ENCODE measurements at regions not wholly inside any gene's neighbourhood (a gene's known extent, or its start where the extent isn't known, plus 50 kb on each side); places are given as distances from the start of the nearest gene placed in this dataset.

DNA sequence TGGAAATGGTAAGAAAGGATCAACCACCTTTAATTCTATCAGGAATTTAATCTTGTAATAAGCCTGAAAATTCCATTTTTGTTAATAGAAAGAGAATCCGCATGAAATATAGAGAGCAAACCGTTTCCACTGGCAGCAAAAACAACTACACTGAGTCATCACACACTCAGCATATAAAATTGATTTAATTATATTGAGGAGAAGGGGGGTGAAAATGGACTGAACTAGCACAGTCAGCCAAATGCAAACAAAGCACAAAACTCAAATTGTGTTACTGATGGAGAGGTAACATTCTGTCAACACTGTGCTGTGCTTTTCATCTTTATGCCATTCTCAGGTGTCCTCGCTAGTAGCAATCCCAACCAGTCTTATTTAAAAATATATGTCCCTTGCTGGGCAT lies 1583.9 kb downstream of the MRPL39 start:
- TF ChIP-seq, protein P1, sequence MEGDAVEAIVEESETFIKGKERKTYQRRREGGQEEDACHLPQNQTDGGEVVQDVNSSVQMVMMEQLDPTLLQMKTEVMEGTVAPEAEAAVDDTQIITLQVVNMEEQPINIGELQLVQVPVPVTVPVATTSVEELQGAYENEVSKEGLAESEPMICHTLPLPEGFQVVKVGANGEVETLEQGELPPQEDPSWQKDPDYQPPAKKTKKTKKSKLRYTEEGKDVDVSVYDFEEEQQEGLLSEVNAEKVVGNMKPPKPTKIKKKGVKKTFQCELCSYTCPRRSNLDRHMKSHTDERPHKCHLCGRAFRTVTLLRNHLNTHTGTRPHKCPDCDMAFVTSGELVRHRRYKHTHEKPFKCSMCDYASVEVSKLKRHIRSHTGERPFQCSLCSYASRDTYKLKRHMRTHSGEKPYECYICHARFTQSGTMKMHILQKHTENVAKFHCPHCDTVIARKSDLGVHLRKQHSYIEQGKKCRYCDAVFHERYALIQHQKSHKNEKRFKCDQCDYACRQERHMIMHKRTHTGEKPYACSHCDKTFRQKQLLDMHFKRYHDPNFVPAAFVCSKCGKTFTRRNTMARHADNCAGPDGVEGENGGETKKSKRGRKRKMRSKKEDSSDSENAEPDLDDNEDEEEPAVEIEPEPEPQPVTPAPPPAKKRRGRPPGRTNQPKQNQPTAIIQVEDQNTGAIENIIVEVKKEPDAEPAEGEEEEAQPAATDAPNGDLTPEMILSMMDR (IDR thresholded peaks at IDR 0.05) = no peak
- no peak for TF ChIP-seq POLR2A (IDR thresholded peaks at IDR 0.05; ENCODE audit: low read length)
- TF ChIP-seq, protein P2, sequence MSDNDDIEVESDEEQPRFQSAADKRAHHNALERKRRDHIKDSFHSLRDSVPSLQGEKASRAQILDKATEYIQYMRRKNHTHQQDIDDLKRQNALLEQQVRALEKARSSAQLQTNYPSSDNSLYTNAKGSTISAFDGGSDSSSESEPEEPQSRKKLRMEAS (IDR thresholded peaks at IDR 0.05) = no peak
- TF ChIP-seq ZNF302 (CRISPR knock-in tag; IDR thresholded peaks at IDR 0.05) = no peak

Measured in A549 (cell line).